ENCODE measurements at regions not wholly inside any gene's neighbourhood (a gene's known extent, or its start where the extent isn't known, plus 50 kb on each side); places are given as distances from the start of the nearest gene placed in this dataset.

DNA sequence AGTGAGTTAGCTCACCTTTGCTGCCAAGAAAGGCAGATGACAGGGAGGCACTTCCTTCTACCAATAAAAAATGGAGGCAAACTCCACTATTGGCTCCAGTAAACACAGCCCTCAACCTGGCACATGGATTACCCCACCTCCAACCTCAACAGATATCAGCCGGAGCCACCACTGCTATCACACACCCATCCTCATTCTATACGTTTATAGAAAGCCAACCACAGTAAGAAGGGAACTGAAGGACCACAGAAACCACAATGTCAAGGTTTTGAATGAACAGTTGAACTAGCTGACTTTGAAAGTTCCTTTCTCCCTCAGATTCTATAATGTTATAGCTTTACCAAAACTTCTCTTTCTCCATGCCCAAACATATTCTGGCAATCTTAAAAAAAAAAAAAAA lies 526.2 kb downstream of the UQCRFS1 start:
- TF ChIP-seq, protein P1, sequence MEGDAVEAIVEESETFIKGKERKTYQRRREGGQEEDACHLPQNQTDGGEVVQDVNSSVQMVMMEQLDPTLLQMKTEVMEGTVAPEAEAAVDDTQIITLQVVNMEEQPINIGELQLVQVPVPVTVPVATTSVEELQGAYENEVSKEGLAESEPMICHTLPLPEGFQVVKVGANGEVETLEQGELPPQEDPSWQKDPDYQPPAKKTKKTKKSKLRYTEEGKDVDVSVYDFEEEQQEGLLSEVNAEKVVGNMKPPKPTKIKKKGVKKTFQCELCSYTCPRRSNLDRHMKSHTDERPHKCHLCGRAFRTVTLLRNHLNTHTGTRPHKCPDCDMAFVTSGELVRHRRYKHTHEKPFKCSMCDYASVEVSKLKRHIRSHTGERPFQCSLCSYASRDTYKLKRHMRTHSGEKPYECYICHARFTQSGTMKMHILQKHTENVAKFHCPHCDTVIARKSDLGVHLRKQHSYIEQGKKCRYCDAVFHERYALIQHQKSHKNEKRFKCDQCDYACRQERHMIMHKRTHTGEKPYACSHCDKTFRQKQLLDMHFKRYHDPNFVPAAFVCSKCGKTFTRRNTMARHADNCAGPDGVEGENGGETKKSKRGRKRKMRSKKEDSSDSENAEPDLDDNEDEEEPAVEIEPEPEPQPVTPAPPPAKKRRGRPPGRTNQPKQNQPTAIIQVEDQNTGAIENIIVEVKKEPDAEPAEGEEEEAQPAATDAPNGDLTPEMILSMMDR (IDR thresholded peaks at IDR 0.05 in 8 of 11, conservative IDR thresholded peaks at IDR 0.05 in 3 of 11), result no peak
- no peak for TF ChIP-seq POLR2AphosphoS5 (IDR thresholded peaks at IDR 0.05)
- no peak for TF ChIP-seq POLR2A (IDR thresholded peaks at IDR 0.05)

Measured in spleen (tissue), 7 donors.